ENCODE measurements at regions not wholly inside any gene's neighbourhood (a gene's known extent, or its start where the extent isn't known, plus 50 kb on each side); places are given as distances from the start of the nearest gene placed in this dataset.

GRCh38 chr12:86484473-86484872 is 228.3 kb upstream of the MGAT4C start:
- Mint-ChIP-seq H3K36me3 (ENCODE audit: low read depth, unreplicated experiment) (no peaks in the 10 kb centered on the region), H3K4me1 (ENCODE audit: low read depth, unreplicated experiment) (no peaks in the 10 kb centered on the region), H3K4me3 (ENCODE audit: unreplicated experiment) (no peak overlapping the region), H3K9me3 (ENCODE audit: unreplicated experiment) (no peaks in the 10 kb centered on the region), H3K27ac (ENCODE audit: unreplicated experiment) (no peak overlapping the region), H3K27me3 (ENCODE audit: low read depth, unreplicated experiment) (peaks cover 2% of the 10 kb centered on the region)
- Histone ChIP-seq H3K9me3 (ENCODE audit: insufficient read depth, low read depth, low read length) (no peaks in the 10 kb centered on the region), H3K79me2 (ENCODE audit: insufficient read depth, low read length) (no peaks in the 10 kb centered on the region), H3K4me1 (ENCODE audit: insufficient read depth, low read length) (no peaks in the 10 kb centered on the region), H3K36me3 (ENCODE audit: insufficient read depth, low read length) (no peaks in the 10 kb centered on the region), H4K20me1 (ENCODE audit: insufficient read depth, low read length) (no peaks in the 10 kb centered on the region), H3K4me2 (ENCODE audit: low read length) (no peak overlapping the region), H2AFZ (ENCODE audit: low read depth, low read length) (no peak overlapping the region), H3K27me3 (ENCODE audit: insufficient read depth, low read length) (no peaks in the 10 kb centered on the region), H3K4me3 (ENCODE audit: insufficient read depth, low read depth, low read length) (no peak overlapping the region), H3K9ac (ENCODE audit: low read length) (no peak overlapping the region), H3K27ac (ENCODE audit: low read depth, low read length) (no peak overlapping the region)
- no peak for DNase-seq (ENCODE audit: low read depth)
- TF ChIP-seq CTCF (IDR thresholded peaks at IDR 0.05; ENCODE audit: insufficient read depth, low read depth, low read length) (no peak), EZH2 (IDR thresholded peaks at IDR 0.05; ENCODE audit: insufficient read depth, low read length) (no peak)
- FAIRE-seq: no peak

- no peak overlapping the region for H3K4me2 ChIP-seq (ENCODE audit: low read length)
- H3K4me3 Mint-ChIP-seq (ENCODE audit: unreplicated experiment): no peak overlapping the region
- no peaks in the 10 kb centered on the region for H3K36me3 Mint-ChIP-seq (ENCODE audit: low read depth, unreplicated experiment)
- no peaks in the 10 kb centered on the region for H3K36me3 ChIP-seq (ENCODE audit: insufficient read depth, low read length)
- H3K27ac Mint-ChIP-seq (ENCODE audit: unreplicated experiment): no peak overlapping the region
- no peaks in the 10 kb centered on the region for H4K20me1 ChIP-seq (ENCODE audit: insufficient read depth, low read length)
- no peaks in the 10 kb centered on the region for H3K4me1 Mint-ChIP-seq (ENCODE audit: low read depth, unreplicated experiment)
- H3K9me3 Mint-ChIP-seq (ENCODE audit: unreplicated experiment): no peaks in the 10 kb centered on the region
- DNase-seq (ENCODE audit: low read depth) (no peak), FAIRE-seq (no peak)
- H2AFZ ChIP-seq (ENCODE audit: low read depth, low read length): no peak overlapping the region
- no peak overlapping the region for H3K4me3 ChIP-seq (ENCODE audit: insufficient read depth, low read depth, low read length)
- no peaks in the 10 kb centered on the region for H3K79me2 ChIP-seq (ENCODE audit: insufficient read depth, low read length)
- no peak overlapping the region for H3K9ac ChIP-seq (ENCODE audit: low read length)
- no peaks in the 10 kb centered on the region for H3K4me1 ChIP-seq (ENCODE audit: insufficient read depth, low read length)
- no peaks in the 10 kb centered on the region for H3K27me3 ChIP-seq (ENCODE audit: insufficient read depth, low read length)
- TF ChIP-seq EZH2 (IDR thresholded peaks at IDR 0.05; ENCODE audit: insufficient read depth, low read length) (no peak), CTCF (IDR thresholded peaks at IDR 0.05; ENCODE audit: insufficient read depth, low read depth, low read length) (no peak)
- H3K27me3 Mint-ChIP-seq (ENCODE audit: low read depth, unreplicated experiment): no peaks in the 10 kb centered on the region
- no peaks in the 10 kb centered on the region for H3K9me3 ChIP-seq (ENCODE audit: insufficient read depth, low read depth, low read length)
- H3K27ac ChIP-seq (ENCODE audit: low read depth, low read length): no peak overlapping the region
Measured at GRCh38 chr12:86473231-86473630, 217.0 kb upstream of the MGAT4C start.

DNA sequence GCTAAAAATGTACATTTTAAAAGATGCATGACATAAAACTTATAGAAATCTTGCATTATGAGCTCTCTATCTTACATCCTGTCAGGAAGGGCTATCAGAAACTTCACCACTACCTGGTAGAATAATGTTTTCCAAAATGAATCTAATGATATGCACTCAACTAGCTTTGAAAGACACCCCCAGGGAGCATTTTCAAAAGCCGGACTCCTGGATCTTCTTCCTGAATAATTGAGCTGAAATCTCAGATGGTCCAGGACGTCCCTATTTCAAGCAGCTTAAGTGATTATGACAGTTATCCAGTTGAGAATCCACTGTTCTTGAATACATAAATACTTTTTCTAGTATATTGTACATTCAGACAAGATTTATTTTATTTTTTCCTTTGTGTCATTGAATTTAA is 200.6 kb upstream of the MGAT4C start:
- Histone ChIP-seq H3K79me2 (ENCODE audit: insufficient read depth, low read length) (no peaks in the 10 kb centered on the region), H3K27me3 (ENCODE audit: insufficient read depth, low read length) (no peaks in the 10 kb centered on the region)
- no peaks in the 10 kb centered on the region for H3K36me3 Mint-ChIP-seq (ENCODE audit: low read depth, unreplicated experiment)

More for the DNA sequence above, 200.6 kb upstream of the MGAT4C start:
- no peak overlapping the region for H3K4me2 ChIP-seq (ENCODE audit: low read length)
- H3K36me3 ChIP-seq (ENCODE audit: insufficient read depth, low read length): no peaks in the 10 kb centered on the region
- no peaks in the 10 kb centered on the region for H4K20me1 ChIP-seq (ENCODE audit: insufficient read depth, low read length)
- H3K27me3 Mint-ChIP-seq (ENCODE audit: low read depth, unreplicated experiment): no peaks in the 10 kb centered on the region
- no peak overlapping the region for H3K27ac Mint-ChIP-seq (ENCODE audit: unreplicated experiment)
- H3K9me3 ChIP-seq (ENCODE audit: insufficient read depth, low read depth, low read length): no peaks in the 10 kb centered on the region
- H3K4me3 Mint-ChIP-seq (ENCODE audit: unreplicated experiment): no peak overlapping the region
- H2AFZ ChIP-seq (ENCODE audit: low read depth, low read length): no peak overlapping the region
- no peaks in the 10 kb centered on the region for H3K4me1 Mint-ChIP-seq (ENCODE audit: low read depth, unreplicated experiment)
- H3K4me3 ChIP-seq (ENCODE audit: insufficient read depth, low read depth, low read length): no peak overlapping the region
- no peak overlapping the region for H3K27ac ChIP-seq (ENCODE audit: low read depth, low read length)
- H3K9ac ChIP-seq (ENCODE audit: low read length): no peak overlapping the region
- FAIRE-seq (no peak), DNase-seq (ENCODE audit: low read depth) (no peak)
- H3K4me1 ChIP-seq (ENCODE audit: insufficient read depth, low read length): no peaks in the 10 kb centered on the region
- no peaks in the 10 kb centered on the region for H3K9me3 Mint-ChIP-seq (ENCODE audit: unreplicated experiment)
- TF ChIP-seq CTCF (IDR thresholded peaks at IDR 0.05; ENCODE audit: insufficient read depth, low read depth, low read length): no peak
- TF ChIP-seq EZH2 (IDR thresholded peaks at IDR 0.05; ENCODE audit: insufficient read depth, low read length): no peak

Measured in astrocyte (in vitro differentiated cells and primary cell).